Heart left ventricle (tissue), 13 donors: ENCODE measurements at regions not wholly inside any gene's neighbourhood (a gene's known extent, or its start where the extent isn't known, plus 50 kb on each side); places are given as distances from the start of the nearest gene placed in this dataset.

Source experiments
- POLR2A ChIP-seq, 2 donors: fragments of 450-650 bp; IDR thresholded peaks; one replicate each; pipeline ENCODE4 v1.6.1; 2017; ENCODE audit warnings: antibody characterized with exemption in 2 of 2, mild to moderate bottlenecking in 2 of 2, moderate library complexity in 2 of 2
- TF ChIP-seq, protein P1 (sequence below), 12 donors: fragments of 200-600 bp; sonication (generic) in 4 of 12; IDR thresholded peaks; one replicate each; pipeline versions ENCODE4 v1.5.0 to v1.8.0; 2018 to 2022; ENCODE audit warnings: antibody characterized with exemption in 12 of 12, mild to moderate bottlenecking in 5 of 12
- donor health status: ischemic (EF 13 %, LVEDD 7.1; RV severe dilation, severe dysfunction).
- donor health status: DM: no; HTN: yes; CAD: no.
- donor health status: DM: no; HTN: no; CAD: no.
- donor health status: ischemic (EF 25% LVEDD 6.9; RV normal size, moderate dysfunction).
- donor health status: ischemic (EF 25% LVEDD 5.7; RV mildly dilated, moderate dysfunction).
- donor health status: ischemic (EF 35%, LVEDD 5.7; RV mildly dilated, moderate dysfunction).
- donor health status: nonischemic (EF 11% LVEDD 7.7; RV severe dilation, severe dysfunction).
- donor health status: DM: yes; HTN: yes; CAD: no.
- donor health status: PGD.
- donor health status: ischemic (EF 29% LVEDD 5.4; RV normal size, mild dysfunction).
- donor health status: nonischemic (EF 23%, LVEDD 6.1; RV moderate dilation, normal function).

DNA sequence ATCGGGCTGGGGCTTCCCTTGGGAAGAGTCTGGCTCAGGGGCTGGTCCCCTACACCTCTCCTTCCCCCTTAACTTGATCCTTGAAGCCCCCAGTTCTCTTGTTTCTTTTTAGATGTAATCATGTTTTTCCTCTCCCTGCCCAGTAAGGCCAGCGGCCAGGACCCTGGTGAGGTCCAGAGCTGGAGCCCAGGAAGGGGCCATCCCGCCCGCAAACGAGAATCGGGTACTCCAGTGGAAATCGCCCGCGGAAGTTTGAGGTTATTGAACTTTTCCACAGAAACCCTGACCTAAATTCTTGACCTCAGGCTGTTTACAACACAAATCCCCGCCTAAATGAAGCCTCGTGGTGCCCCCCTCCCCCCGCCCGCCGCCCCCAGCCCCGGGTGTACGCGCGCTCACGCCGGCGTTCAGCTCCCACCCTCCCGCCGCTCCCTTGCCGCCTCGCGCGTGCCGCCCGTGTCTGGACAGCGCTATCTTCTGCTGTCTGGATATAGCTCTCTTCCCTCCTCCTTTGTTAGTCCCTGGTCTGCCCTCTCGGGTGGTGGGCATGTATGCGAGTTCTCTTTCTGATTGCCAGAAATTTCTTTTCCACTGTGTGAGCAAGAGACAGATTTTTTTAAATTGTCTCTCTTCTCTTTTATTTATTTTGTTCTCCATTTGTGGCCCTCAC is 165.9 kb upstream of the CACNA1E start:
- TF ChIP-seq, protein P1, sequence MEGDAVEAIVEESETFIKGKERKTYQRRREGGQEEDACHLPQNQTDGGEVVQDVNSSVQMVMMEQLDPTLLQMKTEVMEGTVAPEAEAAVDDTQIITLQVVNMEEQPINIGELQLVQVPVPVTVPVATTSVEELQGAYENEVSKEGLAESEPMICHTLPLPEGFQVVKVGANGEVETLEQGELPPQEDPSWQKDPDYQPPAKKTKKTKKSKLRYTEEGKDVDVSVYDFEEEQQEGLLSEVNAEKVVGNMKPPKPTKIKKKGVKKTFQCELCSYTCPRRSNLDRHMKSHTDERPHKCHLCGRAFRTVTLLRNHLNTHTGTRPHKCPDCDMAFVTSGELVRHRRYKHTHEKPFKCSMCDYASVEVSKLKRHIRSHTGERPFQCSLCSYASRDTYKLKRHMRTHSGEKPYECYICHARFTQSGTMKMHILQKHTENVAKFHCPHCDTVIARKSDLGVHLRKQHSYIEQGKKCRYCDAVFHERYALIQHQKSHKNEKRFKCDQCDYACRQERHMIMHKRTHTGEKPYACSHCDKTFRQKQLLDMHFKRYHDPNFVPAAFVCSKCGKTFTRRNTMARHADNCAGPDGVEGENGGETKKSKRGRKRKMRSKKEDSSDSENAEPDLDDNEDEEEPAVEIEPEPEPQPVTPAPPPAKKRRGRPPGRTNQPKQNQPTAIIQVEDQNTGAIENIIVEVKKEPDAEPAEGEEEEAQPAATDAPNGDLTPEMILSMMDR (IDR thresholded peaks at IDR 0.05) = no peak
- no peak for TF ChIP-seq POLR2A (IDR thresholded peaks at IDR 0.05)
